Breast epithelium (tissue), 3 donors: ENCODE measurements at regions not wholly inside any gene's neighbourhood (a gene's known extent, or its start where the extent isn't known, plus 50 kb on each side); places are given as distances from the start of the nearest gene placed in this dataset.

Experiments
- CTCF ChIP-seq, 3 donors: fragments of 450-650 bp; IDR thresholded peaks; one replicate each; pipeline ENCODE4 v1.5.1; 2016 to 2017; ENCODE audit warnings: antibody characterized with exemption in 3 of 3, mild to moderate bottlenecking in 3 of 3, moderate library complexity in 3 of 3
- POLR2A ChIP-seq: fragments of 450-650 bp; IDR thresholded peaks from one replicate; pipeline ENCODE4 v1.6.1; 2016; ENCODE audit warnings: antibody characterized with exemption, mild to moderate bottlenecking, moderate library complexity
- POLR2AphosphoS5 ChIP-seq, 3 donors: sonication (generic); formaldehyde crosslinking; IDR thresholded peaks; one replicate each; pipeline ENCODE4 v1.6.1; 2017; ENCODE audit warnings: antibody characterized with exemption in 3 of 3

DNA sequence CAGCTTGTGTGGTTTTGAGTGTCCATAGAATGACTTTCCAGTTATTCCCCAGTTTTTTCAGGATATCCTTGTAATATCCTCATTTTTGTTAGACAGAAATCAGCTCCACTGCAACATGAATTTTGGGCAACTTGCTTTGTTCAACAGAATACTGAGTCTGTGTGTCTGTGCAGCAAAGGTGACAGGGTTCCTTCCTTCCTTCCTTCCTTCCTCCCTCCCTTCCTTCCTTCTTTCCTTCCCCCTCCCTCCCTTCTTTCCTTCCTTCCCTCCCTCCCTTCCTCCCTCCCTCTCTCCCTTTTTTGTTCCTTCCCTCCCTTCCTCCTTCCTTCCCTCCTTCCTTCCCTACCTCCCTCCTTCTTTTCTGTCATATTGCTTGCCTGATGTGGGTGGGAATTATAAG is 496.5 kb downstream of the EPM2A start:
- TF ChIP-seq CTCF (IDR thresholded peaks at IDR 0.05) (no peak), POLR2A (no peak), POLR2AphosphoS5 (IDR thresholded peaks at IDR 0.05) (no peak)
